AG09319 (cell line): ENCODE measurements at regions not wholly inside any gene's neighbourhood (a gene's known extent, or its start where the extent isn't known, plus 50 kb on each side); places are given as distances from the start of the nearest gene placed in this dataset.

Experiments used
- DNase-seq: peaks from one replicate; pipeline ENCODE4 v3.0.0-alpha.2; 2010; ENCODE audit warnings: low read depth; ENCODE audit errors: extremely low read depth
- CTCF ChIP-seq: IDR thresholded peaks from 2 replicates; pipeline ENCODE4 v1.5.1; 2011; ENCODE audit warnings: low read depth, mild to moderate bottlenecking, inconsistent platforms, low read length, moderate library complexity

GRCh38 chr11:70954471-70954870 is 297.9 kb downstream of the SHANK2 start:
- no peak for TF ChIP-seq CTCF
- DNase-seq = no peak
